Heart right ventricle (tissue), 16 donors: ENCODE measurements at regions not wholly inside any gene's neighbourhood (a gene's known extent, or its start where the extent isn't known, plus 50 kb on each side); places are given as distances from the start of the nearest gene placed in this dataset.

ENCODE experiments used
- ATAC-seq, 8 donors: fragments of 200-7000 bp; cut with Tn5 transposase; one replicate each; pipeline ENCODE4 v1.9.1; 2020; ENCODE audit warnings: mild to moderate bottlenecking in 8 of 8, moderate library complexity in 8 of 8, moderate number of reproducible peaks in 1 of 8
- DNase-seq, 2 donors: peaks; one replicate each; pipeline ENCODE4 v3.0.0-alpha.2; 2020
- H3K27ac ChIP-seq, 10 donors: fragments of 200-600 bp; sonication (generic) in 2 of 10; one replicate each; pipeline versions ENCODE4 v1.5.0 to v1.8.0; 2020 to 2022; ENCODE audit warnings: mild to moderate bottlenecking in 3 of 10
- H3K27me3 ChIP-seq, 7 donors: fragments of 200-600 bp; one replicate each; pipeline ENCODE4 v1.8.0; 2021 to 2022; ENCODE audit warnings: mild to moderate bottlenecking in 2 of 7
- H3K36me3 ChIP-seq, 9 donors: fragments of 200-600 bp; sonication (generic) in 1 of 9; one replicate each; pipeline versions ENCODE4 v1.5.0 to v1.8.0; 2020 to 2022; ENCODE audit warnings: mild to moderate bottlenecking in 2 of 9
- H3K4me1 ChIP-seq, 9 donors: fragments of 200-600 bp; sonication (generic) in 1 of 9; one replicate each; pipeline versions ENCODE4 v1.5.0 to v1.8.0; 2020 to 2022; ENCODE audit warnings: mild to moderate bottlenecking in 4 of 9
- H3K4me3 ChIP-seq, 10 donors: fragments of 200-600 bp; sonication (generic) in 2 of 10; one replicate each; pipeline versions ENCODE4 v1.5.0 to v1.8.0; 2020 to 2022; ENCODE audit warnings: mild to moderate bottlenecking in 7 of 10, moderate library complexity in 2 of 10
- H3K9me3 ChIP-seq, 11 donors: fragments of 200-600 bp in 10 of 11; sonication (generic) in 2 of 11; one replicate each; pipeline versions ENCODE4 v1.5.0 to v1.8.0; 2013 to 2022; ENCODE audit warnings: mild to moderate bottlenecking in 2 of 11, control low read depth in 1 of 11, moderate library complexity in 1 of 11
- WGBS, 2 donors: extraction: QIAGEN DNeasy Blood & Tissue Kit; methylation state at CpG; one replicate each; pipeline ENCODE4 v1.1.7; 2013; ENCODE audit warnings: inconsistent platforms in 1 of 2; 5-methylcytosine and 5-hydroxymethylcytosine counted together
- intact Hi-C, 10 donors: fragments of 100-400 bp; cut with DNase I; formaldehyde crosslinking; loops; one replicate each; pipeline versions ENCODE4 v1.11.1 to v1.14.2; 2022
- TF ChIP-seq, protein P1 (sequence below), 9 donors: fragments of 200-600 bp; sonication (generic) in 2 of 9; IDR thresholded peaks; one replicate each; pipeline versions ENCODE4 v1.5.0 to v1.8.0; 2021 to 2022; ENCODE audit warnings: antibody characterized with exemption in 9 of 9, mild to moderate bottlenecking in 5 of 9, moderate library complexity in 1 of 9
- donor health status: Arrhythmogenic right ventricular cardiomyopathy.
- donor health status: ischemic (EF 13 %, LVEDD 7.1; RV severe dilation, severe dysfunction).
- donor health status: healthy with polysubstance abuse.
- donor health status: DM: no; HTN: yes; CAD: no.
- donor health status: DM: no; HTN: no; CAD: no.
- donor health status: ischemic (EF 25% LVEDD 6.9; RV normal size, moderate dysfunction).
- donor health status: ischemic (EF 25% LVEDD 5.7; RV mildly dilated, moderate dysfunction).
- donor health status: healthy.
- donor health status: DM: yes; HTN: yes; CAD: no.
- donor health status: Ischemic cardiomyopathy.
- donor health status: ischemic (EF 35%, LVEDD 5.7; RV mildly dilated, moderate dysfunction).
- donor health status: nonischemic (EF 11% LVEDD 7.7; RV severe dilation, severe dysfunction).
- donor health status: DM: yes; HTN: yes; CAD: no.
- donor health status: PGD.
- donor health status: ischemic (EF 29% LVEDD 5.4; RV normal size, mild dysfunction).
- donor health status: nonischemic (EF 23%, LVEDD 6.1; RV moderate dilation, normal function).

GRCh38 chr9:2414465-2414864 lies 207.1 kb upstream of the VLDLR start:
- H3K27me3 ChIP-seq: no peaks in the 10 kb centered on the region
- 85 to 90% methylated on average over 2 of the region's 2 CpGs for WGBS, 2 donors
- DNase-seq: no peak
- H3K4me1 ChIP-seq: peaks cover 0 to 17% (median 9%) of the 10 kb centered on the region in 9 donors
- no peak overlapping the region for H3K4me3 ChIP-seq
- no peak overlapping the region for H3K27ac ChIP-seq
- ATAC-seq: peak in 1 of 8 donors; percentile 44
- intact Hi-C loops: no loop called here
- TF ChIP-seq, protein P1, sequence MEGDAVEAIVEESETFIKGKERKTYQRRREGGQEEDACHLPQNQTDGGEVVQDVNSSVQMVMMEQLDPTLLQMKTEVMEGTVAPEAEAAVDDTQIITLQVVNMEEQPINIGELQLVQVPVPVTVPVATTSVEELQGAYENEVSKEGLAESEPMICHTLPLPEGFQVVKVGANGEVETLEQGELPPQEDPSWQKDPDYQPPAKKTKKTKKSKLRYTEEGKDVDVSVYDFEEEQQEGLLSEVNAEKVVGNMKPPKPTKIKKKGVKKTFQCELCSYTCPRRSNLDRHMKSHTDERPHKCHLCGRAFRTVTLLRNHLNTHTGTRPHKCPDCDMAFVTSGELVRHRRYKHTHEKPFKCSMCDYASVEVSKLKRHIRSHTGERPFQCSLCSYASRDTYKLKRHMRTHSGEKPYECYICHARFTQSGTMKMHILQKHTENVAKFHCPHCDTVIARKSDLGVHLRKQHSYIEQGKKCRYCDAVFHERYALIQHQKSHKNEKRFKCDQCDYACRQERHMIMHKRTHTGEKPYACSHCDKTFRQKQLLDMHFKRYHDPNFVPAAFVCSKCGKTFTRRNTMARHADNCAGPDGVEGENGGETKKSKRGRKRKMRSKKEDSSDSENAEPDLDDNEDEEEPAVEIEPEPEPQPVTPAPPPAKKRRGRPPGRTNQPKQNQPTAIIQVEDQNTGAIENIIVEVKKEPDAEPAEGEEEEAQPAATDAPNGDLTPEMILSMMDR (IDR thresholded peaks at IDR 0.05): no peak
- H3K9me3 ChIP-seq: no peaks in the 10 kb centered on the region
- no peaks in the 10 kb centered on the region for H3K36me3 ChIP-seq

DNA sequence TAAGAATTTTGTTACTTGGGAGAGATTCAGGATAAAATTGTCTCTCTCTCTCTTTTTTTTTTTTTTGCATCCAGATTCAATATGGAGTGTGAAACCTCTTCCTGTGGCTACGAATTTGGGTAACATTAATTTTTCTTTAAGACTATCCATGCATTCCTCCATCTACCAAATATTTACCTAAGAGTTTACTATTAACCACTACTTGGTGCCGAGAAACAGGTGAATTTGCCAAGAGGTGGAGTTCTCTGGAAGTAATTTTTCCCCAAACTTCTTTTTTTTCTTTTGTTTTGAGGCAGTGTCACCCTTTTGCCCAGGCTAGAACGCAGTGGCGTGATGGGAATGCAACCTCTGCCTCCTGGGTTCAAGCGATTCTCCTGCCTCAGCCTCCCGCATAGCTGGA lies 206.3 kb upstream of the VLDLR start:
- DNase-seq: no peak
- WGBS, 2 donors: 96 to 98% methylated on average over 6 of the region's 6 CpGs
- TF ChIP-seq, protein P1 (IDR thresholded peaks at IDR 0.05): no peak
- intact Hi-C loops: no loop called here
- no peaks in the 10 kb centered on the region for H3K9me3 ChIP-seq
- H3K27ac ChIP-seq: no peak overlapping the region
- no peaks in the 10 kb centered on the region for H3K27me3 ChIP-seq
- H3K4me3 ChIP-seq: no peak overlapping the region
- H3K36me3 ChIP-seq: no peaks in the 10 kb centered on the region
- no peak for ATAC-seq
- H3K4me1 ChIP-seq: peaks cover 0 to 17% (median 9%) of the 10 kb centered on the region in 9 donors

GRCh38 chr9:2417730-2418129 lies 203.9 kb upstream of the VLDLR start:
- Histone ChIP-seq H3K27ac (no peak overlapping the region), H3K36me3 (no peaks in the 10 kb centered on the region), H3K4me3 (no peak overlapping the region), H3K27me3 (no peaks in the 10 kb centered on the region), H3K9me3 (no peaks in the 10 kb centered on the region), H3K4me1 (peaks cover 0 to 17% (median 9%) of the 10 kb centered on the region in 9 donors)
- 81 to 91% methylated on average over 4 of the region's 4 CpGs for WGBS, 2 donors
- DNase-seq: no peak
- intact Hi-C loops: no loop called here
- no peak for ATAC-seq
- TF ChIP-seq, protein P1 (IDR thresholded peaks at IDR 0.05): no peak

DNA sequence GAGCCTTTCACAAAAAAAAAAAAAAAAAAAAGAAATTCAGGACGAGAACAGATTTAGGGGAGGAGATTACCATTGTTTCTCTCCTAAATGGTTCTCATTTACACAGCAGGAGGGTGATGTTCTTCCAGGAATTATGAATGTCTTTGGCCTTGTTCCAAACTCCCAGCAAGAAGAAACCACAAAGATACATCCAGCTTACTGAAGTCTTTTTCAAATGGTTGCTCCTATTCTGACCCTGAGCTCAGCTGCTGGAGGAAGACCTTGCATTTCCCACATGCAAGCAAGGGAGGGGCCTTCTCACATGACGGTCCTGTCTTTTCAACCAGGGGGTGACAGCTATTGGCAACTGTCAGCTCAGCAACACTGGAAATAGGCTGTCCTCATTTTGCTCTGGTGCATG lies 203.0 kb upstream of the VLDLR start:
- DNase-seq (peak in 1 of 2 donors; percentile 19), ATAC-seq (peak; percentile 25 to 71 (median 60))

More for the DNA sequence above, 203.0 kb upstream of the VLDLR start:
- H3K4me3 ChIP-seq: no peak overlapping the region
- no peaks in the 10 kb centered on the region for H3K36me3 ChIP-seq
- no peak overlapping the region for H3K27ac ChIP-seq
- intact Hi-C loops: no loop called here
- TF ChIP-seq, protein P1 (IDR thresholded peaks at IDR 0.05): peak in 1 of 9 donors; percentile 15
- no peaks in the 10 kb centered on the region for H3K9me3 ChIP-seq
- no peaks in the 10 kb centered on the region for H3K27me3 ChIP-seq
- peaks cover 0 to 17% (median 9%) of the 10 kb centered on the region in 9 donors for H3K4me1 ChIP-seq
- WGBS, 2 donors: 9 to 41% methylated on average over 2 of the region's 2 CpGs
